Gastroesophageal sphincter (tissue), 4 donors: ENCODE measurements at regions not wholly inside any gene's neighbourhood (a gene's known extent, or its start where the extent isn't known, plus 50 kb on each side); places are given as distances from the start of the nearest gene placed in this dataset.

ENCODE experiments used
- ATAC-seq: fragments of 150-250 bp; one replicate; pipeline ENCODE4 v1.9.1; 2016; ENCODE audit warnings: mild to moderate bottlenecking, moderate library complexity
- H3K27ac ChIP-seq, 4 donors: fragments of 200-600 bp; sonication (generic) in 3 of 4; 1 replicate in 3 of 4; 2 replicates in 1 of 4; pipeline ENCODE4 v1.5.1; 2016 to 2019
- H3K27me3 ChIP-seq: fragments of 200-600 bp; sonication (generic); one replicate; pipeline ENCODE4 v1.5.1; 2019
- H3K36me3 ChIP-seq, 2 donors: fragments of 200-600 bp; sonication (generic); one replicate each; pipeline ENCODE4 v1.5.1; 2019; ENCODE audit warnings: control low read depth in 1 of 2
- H3K4me1 ChIP-seq, 3 donors: fragments of 200-600 bp; sonication (generic); 1 replicate in 2 of 3; 2 replicates in 1 of 3; pipeline ENCODE4 v1.5.1; 2016 to 2019; ENCODE audit warnings: control low read depth in 2 of 3
- H3K4me3 ChIP-seq, 2 donors: fragments of 200-600 bp; sonication (generic); one replicate each; pipeline ENCODE4 v1.5.1; 2019; ENCODE audit warnings: mild to moderate bottlenecking in 1 of 2, moderate library complexity in 1 of 2
- H3K9me3 ChIP-seq, 3 donors: fragments of 200-600 bp; sonication (generic); one replicate each; pipeline ENCODE4 v1.5.1; 2017 to 2019; ENCODE audit warnings: control low read depth in 2 of 3
- CTCF ChIP-seq, 4 experiments: fragments of 200-600 bp in 2 of 4; fragments of 450-650 bp in 2 of 4; sonication (generic) in 1 of 4; IDR thresholded peaks; one replicate each; pipeline ENCODE4 v1.5.1; 2017 to 2019; ENCODE audit warnings: antibody characterized with exemption in 4 of 4, mild to moderate bottlenecking in 2 of 4, moderate library complexity in 2 of 4
- EP300 ChIP-seq: sonication (generic); formaldehyde crosslinking; IDR thresholded peaks from one replicate; pipeline ENCODE4 v1.6.1; 2017; ENCODE audit warnings: antibody characterized with exemption, mild to moderate bottlenecking
- POLR2A ChIP-seq, 2 donors: fragments of 450-650 bp; IDR thresholded peaks; one replicate each; pipeline ENCODE4 v1.6.1; 2017; ENCODE audit warnings: antibody characterized with exemption in 2 of 2, mild to moderate bottlenecking in 2 of 2, moderate library complexity in 1 of 2
- POLR2AphosphoS5 ChIP-seq: sonication (generic); formaldehyde crosslinking; IDR thresholded peaks from one replicate; pipeline ENCODE4 v1.6.1; 2017; ENCODE audit warnings: antibody characterized with exemption
- WGBS, 2 donors: methylation state at CpG; one replicate each; pipeline ENCODE4 v1.1.5; 2018; ENCODE audit warnings: low coverage in 1 of 2; 5-methylcytosine and 5-hydroxymethylcytosine counted together

- no peaks in the 10 kb centered on the region for H3K27me3 ChIP-seq
- H3K36me3 ChIP-seq, result no peaks in the 10 kb centered on the region
- no peaks in the 10 kb centered on the region for H3K9me3 ChIP-seq
- TF ChIP-seq CTCF (IDR thresholded peaks at IDR 0.05), result no peak
- TF ChIP-seq EP300, result no peak
- no peak for TF ChIP-seq POLR2AphosphoS5
- no peak for TF ChIP-seq POLR2A (IDR thresholded peaks at IDR 0.05)
- no peak overlapping the region for H3K4me3 ChIP-seq
- WGBS, 2 donors, result 60 to 74% methylated on average over 12 to 20 of the region's 24 CpGs
- peak overlapping the region in 2 of 4 donors; percentile 54 to 55 for H3K27ac ChIP-seq
- ATAC-seq, result no peak
- H3K4me1 ChIP-seq, result peaks cover 0 to 57% (median 15%) of the 10 kb centered on the region in 3 donors
Measured at GRCh38 chr3:194877291-194878119, 191.8 kb downstream of the FAM43A start.

GRCh38 chr3:194879126-194879877 lies 193.6 kb downstream of the FAM43A start:
- WGBS, 2 donors, result 66 to 71% methylated on average over 11 of the region's 12 CpGs
- ATAC-seq, result no peak
- H3K4me1 ChIP-seq, result peaks cover 0 to 51% (median 12%) of the 10 kb centered on the region in 3 donors
- H3K9me3 ChIP-seq, result peaks cover 0 to 11% (median 0%) of the 10 kb centered on the region in 3 donors
- no peaks in the 10 kb centered on the region for H3K27me3 ChIP-seq
- no peaks in the 10 kb centered on the region for H3K36me3 ChIP-seq
- TF ChIP-seq POLR2A (IDR thresholded peaks at IDR 0.05) (no peak), CTCF (IDR thresholded peaks at IDR 0.05) (no peak), EP300 (no peak), POLR2AphosphoS5 (no peak)
- peak overlapping the region in 3 of 4 donors; percentile 47 to 55 (median 53) for H3K27ac ChIP-seq
- H3K4me3 ChIP-seq, result no peak overlapping the region

GRCh38 chr3:194879991-194880939 lies 194.6 kb downstream of the FAM43A start:
- peaks cover 0 to 51% (median 12%) of the 10 kb centered on the region in 3 donors for H3K4me1 ChIP-seq
- 0 to 55% methylated on average over 3 to 4 of the region's 12 CpGs for WGBS, 2 donors
- no peaks in the 10 kb centered on the region for H3K27me3 ChIP-seq
- H3K9me3 ChIP-seq, result peaks cover 0 to 16% (median 0%) of the 10 kb centered on the region in 3 donors
- peak overlapping the region in 3 of 4 donors; percentile 53 to 65 (median 55) for H3K27ac ChIP-seq
- TF ChIP-seq CTCF (IDR thresholded peaks at IDR 0.05) (no peak), EP300 (no peak), POLR2AphosphoS5 (no peak), POLR2A (IDR thresholded peaks at IDR 0.05) (no peak)
- H3K36me3 ChIP-seq, result no peaks in the 10 kb centered on the region
- no peak overlapping the region for H3K4me3 ChIP-seq
- peak; percentile 42 for ATAC-seq

GRCh38 chr3:194880940-194881925 lies 195.6 kb downstream of the FAM43A start:
- no peaks in the 10 kb centered on the region for H3K27me3 ChIP-seq
- peak overlapping the region in 3 of 4 donors; percentile 53 to 65 (median 55) for H3K27ac ChIP-seq
- H3K4me3 ChIP-seq, result no peak overlapping the region
- no peaks in the 10 kb centered on the region for H3K36me3 ChIP-seq
- 76 to 87% methylated on average over 6 to 7 of the region's 12 CpGs for WGBS, 2 donors
- no peak for ATAC-seq
- peaks cover 0 to 16% (median 0%) of the 10 kb centered on the region in 3 donors for H3K9me3 ChIP-seq
- TF ChIP-seq EP300, result no peak
- TF ChIP-seq POLR2A (IDR thresholded peaks at IDR 0.05), result no peak
- no peak for TF ChIP-seq POLR2AphosphoS5
- no peak for TF ChIP-seq CTCF (IDR thresholded peaks at IDR 0.05)
- H3K4me1 ChIP-seq, result peaks cover 0 to 45% (median 12%) of the 10 kb centered on the region in 3 donors
